ELR (cell line): ENCODE measurements at regions not wholly inside any gene's neighbourhood (a gene's known extent, or its start where the extent isn't known, plus 50 kb on each side); places are given as distances from the start of the nearest gene placed in this dataset.
"Not testable (repeated sequence)": the region's sequence is repeated elsewhere in the genome, so short reads cannot be mapped to it uniquely, and the experiment has no call there.

Experiments used
- DNase-seq: peaks from one replicate; pipeline ENCODE4 v3.0.0-alpha.2; 2015; ENCODE audit warnings: low read depth

GRCh38 chr6:168192901-168193815 lies 114.1 kb upstream of the FRMD1 start:
- no peak for DNase-seq

GRCh38 chr6:168192195-168192900 lies 113.3 kb upstream of the FRMD1 start:
- DNase-seq: no peak

- no peak for DNase-seq
Observed at GRCh38 chr6:168190646-168191443, 111.8 kb upstream of the FRMD1 start.

- no peak for DNase-seq
Observed at GRCh38 chr6:168190014-168190405, 111.0 kb upstream of the FRMD1 start.

DNA sequence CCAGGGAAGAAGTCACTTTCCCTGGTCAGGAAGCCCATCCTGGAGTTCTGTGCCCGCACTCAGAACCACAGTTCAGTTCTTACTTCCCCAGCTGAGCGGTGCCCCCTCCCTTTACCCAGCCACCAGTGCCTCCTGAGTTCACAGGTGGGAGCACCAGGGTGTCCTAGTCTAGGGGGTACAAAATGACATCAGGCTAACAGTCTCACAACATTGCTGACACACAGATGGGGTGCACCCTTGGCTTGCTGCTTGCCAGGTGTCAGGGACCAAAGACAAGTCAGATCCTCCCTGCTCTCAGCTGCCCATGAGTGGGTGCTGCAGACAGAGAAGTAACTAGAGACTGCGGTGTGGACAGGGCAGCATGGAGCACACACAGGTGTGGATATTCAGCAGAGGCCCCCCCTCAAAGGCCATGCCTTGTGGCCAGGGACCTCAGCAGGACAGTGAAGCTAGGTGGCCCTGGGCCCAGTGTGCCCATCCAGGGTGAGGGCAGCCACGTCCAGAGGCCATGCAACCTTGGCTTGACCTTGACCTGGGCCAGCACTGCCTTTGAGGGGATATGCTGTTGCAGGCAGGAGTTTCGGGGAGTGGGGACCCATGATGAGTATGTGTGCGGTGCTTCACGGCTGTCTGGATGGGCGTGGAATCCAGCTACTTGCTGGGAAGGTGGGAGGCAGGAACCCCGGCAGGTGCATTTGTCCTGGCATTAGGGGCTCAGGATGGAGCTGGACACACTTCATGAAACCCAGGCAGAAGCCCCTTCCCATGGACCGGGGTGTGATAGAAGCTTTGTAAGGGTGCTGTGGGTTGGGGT lies 110.4 kb upstream of the FRMD1 start:
- DNase-seq: no peak

GRCh38 chr6:168188369-168189199 lies 109.6 kb upstream of the FRMD1 start:
- DNase-seq: no peak

GRCh38 chr6:168186438-168186837 lies 107.4 kb upstream of the FRMD1 start:
- no peak for DNase-seq

- DNase-seq: not testable (repeated sequence)
Observed at GRCh38 chr6:168186018-168186417, 107.0 kb upstream of the FRMD1 start.

GRCh38 chr6:168184701-168185100 lies 105.7 kb upstream of the FRMD1 start:
- DNase-seq: no peak

DNA sequence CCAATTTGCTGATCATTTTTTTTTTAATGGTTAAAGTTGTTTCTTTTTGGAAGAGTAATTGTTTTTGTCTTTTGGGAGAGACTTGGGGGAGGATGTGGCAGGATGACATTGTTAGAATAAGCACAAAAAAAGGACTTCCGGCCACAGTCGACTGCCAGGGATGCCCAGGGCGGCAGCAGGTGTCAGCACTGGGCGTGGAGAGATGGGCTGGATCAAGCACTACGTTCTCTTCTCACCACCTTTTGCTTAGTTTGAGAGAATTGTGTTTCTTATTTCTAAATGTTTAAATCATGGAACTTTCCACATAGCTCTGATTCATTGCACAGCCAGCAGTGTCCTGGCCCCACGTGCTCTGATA lies 104.6 kb upstream of the FRMD1 start:
- DNase-seq: no peak

GRCh38 chr6:168182908-168183612 lies 104.0 kb upstream of the FRMD1 start:
- DNase-seq: no peak

- no peak for DNase-seq
Observed at GRCh38 chr6:168182366-168182765, 103.4 kb upstream of the FRMD1 start.

DNA sequence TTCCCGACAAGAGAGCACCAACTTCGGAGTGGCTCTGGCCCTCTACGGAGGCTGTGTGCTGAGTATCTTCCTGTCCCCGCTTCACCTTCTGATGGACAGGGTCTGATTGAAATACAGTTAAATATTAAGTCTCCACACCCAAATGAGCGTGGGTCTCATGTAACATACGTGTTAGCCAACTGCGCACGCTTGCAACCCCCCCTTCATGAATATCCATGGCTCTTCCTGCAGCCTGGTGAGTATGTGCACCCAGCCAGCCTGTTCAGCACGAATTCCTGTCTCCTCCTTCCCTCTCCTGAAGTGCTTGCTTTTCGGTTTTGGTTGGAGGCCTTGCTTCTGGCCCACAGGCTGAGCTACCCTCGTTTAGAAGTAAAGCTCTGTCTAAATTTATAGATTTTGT lies 102.9 kb upstream of the FRMD1 start:
- no peak for DNase-seq

DNA sequence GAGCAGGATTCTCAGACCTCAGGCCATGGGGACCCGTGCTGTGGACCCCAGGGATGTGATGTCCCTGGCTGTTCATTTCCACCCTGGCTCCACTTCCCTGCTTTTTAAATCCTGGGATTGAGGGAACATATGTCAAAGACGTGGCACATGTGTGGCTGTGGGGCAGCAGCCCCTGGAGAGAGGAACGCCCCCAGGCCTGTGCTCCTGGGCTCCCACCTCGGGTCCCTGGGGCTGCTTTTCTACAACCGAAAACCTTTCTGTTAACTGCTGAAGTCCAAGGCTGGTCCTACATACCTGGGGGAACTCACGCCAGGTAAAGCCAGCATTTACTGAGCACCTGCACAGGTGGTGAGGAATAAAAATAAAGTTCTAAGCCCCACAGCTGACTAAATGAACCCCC lies 102.3 kb upstream of the FRMD1 start:
- no peak for DNase-seq

GRCh38 chr6:168180548-168181011 lies 101.6 kb upstream of the FRMD1 start:
- DNase-seq: no peak

- DNase-seq: no peak
Observed at GRCh38 chr6:168179702-168180382, 100.8 kb upstream of the FRMD1 start.

DNA sequence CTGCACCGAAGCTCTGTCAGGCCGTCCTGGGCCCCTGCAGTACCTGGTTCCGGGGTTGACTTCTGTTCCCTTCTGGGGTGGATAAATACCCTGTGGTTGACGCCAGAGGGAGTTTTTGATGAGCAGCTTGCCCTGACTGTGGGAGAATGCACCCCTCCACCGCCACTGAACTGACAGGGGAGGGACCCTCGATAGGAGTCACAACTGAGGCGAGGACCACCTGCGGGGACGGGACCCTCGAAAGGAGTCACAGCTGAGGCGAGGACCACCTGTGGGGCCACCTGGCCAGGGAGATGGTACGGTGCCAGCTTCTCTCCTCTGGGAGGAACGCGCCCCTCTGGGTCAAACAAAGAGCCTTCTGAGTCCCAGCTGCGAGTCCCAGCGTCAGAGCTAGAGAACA lies 100.1 kb upstream of the FRMD1 start:
- no peak for DNase-seq

DNA sequence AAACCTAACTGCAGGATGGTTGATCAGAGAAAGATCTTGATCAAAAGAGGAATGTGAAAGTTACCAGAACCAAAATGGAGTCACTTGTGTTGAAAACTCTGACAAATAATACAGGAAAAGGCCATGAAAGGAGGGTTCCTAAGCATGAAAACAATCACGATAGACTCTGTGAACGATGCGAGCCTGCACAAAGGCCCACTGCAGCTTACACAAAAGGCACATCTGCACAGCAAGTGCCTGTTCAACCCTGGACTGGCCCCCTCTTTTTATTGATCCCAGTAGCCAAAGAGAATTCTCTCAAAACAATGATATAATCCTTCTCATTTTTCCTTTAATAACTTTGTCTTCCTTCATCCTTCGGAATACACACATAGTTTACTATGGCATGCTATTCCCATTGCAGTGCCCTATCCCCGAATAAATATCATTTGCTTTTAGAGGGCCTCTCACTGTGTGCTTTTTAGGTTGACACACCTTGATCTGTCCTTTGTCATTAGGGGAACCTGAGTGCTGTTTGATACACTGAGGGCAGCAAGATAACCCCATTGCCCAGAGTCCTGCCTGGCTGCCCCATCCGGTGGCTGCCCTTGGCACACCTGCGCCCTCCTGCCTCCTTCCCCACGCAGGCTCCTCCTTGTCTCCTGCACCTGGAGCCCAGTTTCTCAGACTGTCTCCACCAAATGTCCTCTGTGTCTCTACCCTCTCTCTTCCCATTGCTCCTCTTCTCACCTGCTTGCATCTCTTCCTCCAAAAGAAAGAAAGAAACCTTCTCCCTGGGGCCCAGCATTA lies 98.3 kb upstream of the FRMD1 start:
- DNase-seq: no peak
